GM19099 (cell line): ENCODE measurements at regions not wholly inside any gene's neighbourhood (a gene's known extent, or its start where the extent isn't known, plus 50 kb on each side); places are given as distances from the start of the nearest gene placed in this dataset.

Experiments
- POLR2A ChIP-seq: IDR thresholded peaks from 3 replicates; pipeline ENCODE4 v1.6.1; 2011; ENCODE audit warnings: low read depth; ENCODE audit not compliant: insufficient read length; ENCODE audit errors: extremely low read depth

- no peak for TF ChIP-seq POLR2A
Measured at GRCh38 chr6:144561455-144562043, 276.4 kb downstream of the UTRN start.

- no peak for TF ChIP-seq POLR2A
Measured at GRCh38 chr6:144564202-144564601, 279.1 kb downstream of the UTRN start.

- no peak for TF ChIP-seq POLR2A
Measured at GRCh38 chr6:144566868-144567615, 281.9 kb downstream of the UTRN start.

GRCh38 chr6:144568241-144568640 lies 283.1 kb downstream of the UTRN start:
- no peak for TF ChIP-seq POLR2A

GRCh38 chr6:144574796-144575195 lies 289.7 kb downstream of the UTRN start:
- TF ChIP-seq POLR2A: no peak

GRCh38 chr6:144575327-144575726 lies 290.2 kb downstream of the UTRN start:
- TF ChIP-seq POLR2A: no peak

- TF ChIP-seq POLR2A: no peak
Measured at GRCh38 chr6:144576871-144577270, 291.7 kb downstream of the UTRN start.

GRCh38 chr6:144578385-144579350 lies 293.5 kb downstream of the UTRN start:
- no peak for TF ChIP-seq POLR2A

GRCh38 chr6:144580039-144580438 lies 294.9 kb downstream of the UTRN start:
- TF ChIP-seq POLR2A: no peak

- no peak for TF ChIP-seq POLR2A
Measured at GRCh38 chr6:144580771-144581170, 295.6 kb downstream of the UTRN start.

- TF ChIP-seq POLR2A: no peak
Measured at GRCh38 chr6:144581812-144582537, 296.8 kb downstream of the UTRN start.

- TF ChIP-seq POLR2A: no peak
Measured at GRCh38 chr6:144582939-144583613, 297.9 kb downstream of the UTRN start.

- TF ChIP-seq POLR2A: no peak
Measured at GRCh38 chr6:144583614-144583954, 298.4 kb downstream of the UTRN start.

GRCh38 chr6:144585217-144585814 lies 300.2 kb downstream of the UTRN start:
- no peak for TF ChIP-seq POLR2A
